GM21381 (cell line): ENCODE measurements at regions not wholly inside any gene's neighbourhood (a gene's known extent, or its start where the extent isn't known, plus 50 kb on each side); places are given as distances from the start of the nearest gene placed in this dataset.
"Not testable (repeated sequence)": the region's sequence is repeated elsewhere in the genome, so short reads cannot be mapped to it uniquely, and the experiment has no call there.

Experiments
- ATAC-seq: cut with Tn5 transposase; IDR thresholded peaks from one replicate; pipeline ENCODE4 v1.9.1; 2021; ENCODE audit warnings: mild to moderate bottlenecking, moderate library complexity; ENCODE audit not compliant: unreplicated experiment

- ATAC-seq = no peak
Observed at GRCh38 chr17:71777048-71777640, 343.7 kb upstream of the SOX9 start.

GRCh38 chr17:71779482-71779881, 341.3 kb upstream of the SOX9 start:
- no peak for ATAC-seq

GRCh38 chr17:71780596-71780995, 340.2 kb upstream of the SOX9 start:
- no peak for ATAC-seq

- ATAC-seq = not testable (repeated sequence)
Observed at GRCh38 chr17:71782021-71782420, 338.8 kb upstream of the SOX9 start.

- no peak for ATAC-seq
Observed at GRCh38 chr17:71790791-71791190, 330.0 kb upstream of the SOX9 start.

GRCh38 chr17:71791311-71791710, 329.5 kb upstream of the SOX9 start:
- no peak for ATAC-seq

GRCh38 chr17:71792966-71793365, 327.9 kb upstream of the SOX9 start:
- ATAC-seq = no peak

GRCh38 chr17:71793518-71793917, 327.3 kb upstream of the SOX9 start:
- no peak for ATAC-seq

GRCh38 chr17:71798701-71799100, 322.1 kb upstream of the SOX9 start:
- ATAC-seq = no peak

- no peak for ATAC-seq
Observed at GRCh38 chr17:71799657-71800056, 321.2 kb upstream of the SOX9 start.

GRCh38 chr17:71801301-71801700, 319.5 kb upstream of the SOX9 start:
- no peak for ATAC-seq

- ATAC-seq = no peak
Observed at GRCh38 chr17:71802663-71803062, 318.2 kb upstream of the SOX9 start.

GRCh38 chr17:71803656-71804284, 317.1 kb upstream of the SOX9 start:
- no peak for ATAC-seq

GRCh38 chr17:71809537-71809936, 311.3 kb upstream of the SOX9 start:
- no peak for ATAC-seq

- ATAC-seq = not testable (repeated sequence)
Observed at GRCh38 chr17:71813861-71814260, 307.0 kb upstream of the SOX9 start.

- ATAC-seq = no peak
Observed at GRCh38 chr17:71821511-71821910, 299.3 kb upstream of the SOX9 start.

GRCh38 chr17:71824671-71825070, 296.1 kb upstream of the SOX9 start:
- no peak for ATAC-seq

GRCh38 chr17:71825687-71826086, 295.1 kb upstream of the SOX9 start:
- no peak for ATAC-seq

GRCh38 chr17:71828182-71828596, 292.6 kb upstream of the SOX9 start:
- ATAC-seq = no peak

- ATAC-seq = no peak
Observed at GRCh38 chr17:71830866-71831265, 290.0 kb upstream of the SOX9 start.

- no peak for ATAC-seq
Observed at GRCh38 chr17:71842986-71843385, 277.8 kb upstream of the SOX9 start.

- no peak for ATAC-seq
Observed at GRCh38 chr17:71845337-71845736, 275.5 kb upstream of the SOX9 start.

GRCh38 chr17:71846561-71847110, 274.2 kb upstream of the SOX9 start:
- ATAC-seq = no peak
